Lung (tissue), 11 donors: ENCODE measurements at regions not wholly inside any gene's neighbourhood (a gene's known extent, or its start where the extent isn't known, plus 50 kb on each side); places are given as distances from the start of the nearest gene placed in this dataset.

Experiments
- ATAC-seq: fragments of 200-7000 bp; cut with Tn5 transposase; one replicate; pipeline ENCODE4 v1.9.1; 2020; ENCODE audit warnings: moderate number of reproducible peaks; ENCODE audit not compliant: insufficient read depth, low FRiP score
- DNase-seq, 3 donors: peaks; one replicate each; pipeline ENCODE4 v3.0.0-alpha.2; 2013 to 2017
- H3K27ac ChIP-seq, 2 donors: one replicate each; pipeline ENCODE4 v1.5.1; 2013; ENCODE audit warnings: mild to moderate bottlenecking in 2 of 2, moderate library complexity in 2 of 2, control low read depth in 1 of 2, inconsistent platforms in 1 of 2, low read depth in 1 of 2, low read length in 1 of 2
- H3K27me3 ChIP-seq, 3 donors: one replicate each; pipeline ENCODE4 v1.5.1; 2013; ENCODE audit warnings: low read length in 2 of 3; ENCODE audit not compliant: control insufficient read depth in 3 of 3, insufficient read depth in 3 of 3
- H3K36me3 ChIP-seq, 4 donors: one replicate each; pipeline ENCODE4 v1.5.1; 2013; ENCODE audit warnings: low read length in 4 of 4, mild to moderate bottlenecking in 1 of 4, moderate library complexity in 1 of 4; ENCODE audit not compliant: control insufficient read depth in 4 of 4, insufficient read depth in 4 of 4
- H3K4me1 ChIP-seq, 5 donors: one replicate each; pipeline ENCODE4 v1.5.1; 2013; ENCODE audit warnings: low read length in 5 of 5, mild to moderate bottlenecking in 2 of 5, moderate library complexity in 1 of 5; ENCODE audit not compliant: control insufficient read depth in 5 of 5, insufficient read depth in 5 of 5
- H3K4me3 ChIP-seq: one replicate; pipeline ENCODE4 v1.5.1; 2013; ENCODE audit warnings: mild to moderate bottlenecking, control low read depth, moderate library complexity
- H3K9ac ChIP-seq, 2 donors: one replicate each; pipeline ENCODE4 v1.5.1; 2013; ENCODE audit warnings: low read length in 2 of 2, control low read depth in 1 of 2; ENCODE audit not compliant: insufficient read depth in 1 of 2
- H3K9me3 ChIP-seq, 4 donors: one replicate each; pipeline ENCODE4 v1.5.1; 2013; ENCODE audit warnings: low read length in 3 of 4, mild to moderate bottlenecking in 1 of 4, moderate library complexity in 1 of 4; ENCODE audit not compliant: control insufficient read depth in 4 of 4, insufficient read depth in 3 of 4
- CTCF ChIP-seq: IDR thresholded peaks from 2 replicates; pipeline ENCODE4 v1.5.1; 2012; ENCODE audit warnings: mild to moderate bottlenecking; ENCODE audit errors: control extremely low read depth, extremely low read depth
- WGBS, 2 donors: extraction: QIAGEN DNeasy Blood & Tissue Kit; methylation state at CpG; one replicate each; pipeline ENCODE4 v1.1.7; 2013; 5-methylcytosine and 5-hydroxymethylcytosine counted together
- donor health status: control.
- donor health status: control.
- donor health status: Bipolar disorder and iron deficiency.
- donor health status: healthy.
- donor health status: DM: yes; HTN: yes; CAD: no.

GRCh38 chr3:78183906-78184599 is 1144.2 kb downstream of the ROBO2 start:
- peaks cover 0 to 12% (median 0%) of the 10 kb centered on the region in 5 donors for H3K4me1 ChIP-seq
- 79 to 87% methylated on average over 7 of the region's 7 CpGs for WGBS, 2 donors
- no peaks in the 10 kb centered on the region for H3K36me3 ChIP-seq
- no peak overlapping the region for H3K4me3 ChIP-seq
- TF ChIP-seq CTCF = no peak
- no peaks in the 10 kb centered on the region for H3K9me3 ChIP-seq
- no peak overlapping the region for H3K9ac ChIP-seq
- H3K27ac ChIP-seq = no peak overlapping the region
- DNase-seq (peak in 2 of 3 donors; percentile 60 to 65), ATAC-seq (no peak)
- no peaks in the 10 kb centered on the region for H3K27me3 ChIP-seq

GRCh38 chr3:78186404-78186803 is 1146.5 kb downstream of the ROBO2 start:
- H3K4me1 ChIP-seq = peaks cover 0 to 12% (median 0%) of the 10 kb centered on the region in 5 donors
- H3K9ac ChIP-seq = no peak overlapping the region
- H3K27ac ChIP-seq = no peak overlapping the region
- peaks cover 0 to 4% (median under 1%) of the 10 kb centered on the region in 4 donors for H3K9me3 ChIP-seq
- no peak for TF ChIP-seq CTCF
- ATAC-seq (no peak), DNase-seq (no peak)
- H3K36me3 ChIP-seq = no peaks in the 10 kb centered on the region
- no peaks in the 10 kb centered on the region for H3K27me3 ChIP-seq
- 86 to 88% methylated on average over 1 of the region's 1 CpG for WGBS, 2 donors
- no peak overlapping the region for H3K4me3 ChIP-seq

- no peak for ATAC-seq
- no peak overlapping the region for H3K27ac ChIP-seq
- no peak overlapping the region for H3K9ac ChIP-seq
- H3K27me3 ChIP-seq = no peaks in the 10 kb centered on the region
- H3K4me3 ChIP-seq = no peak overlapping the region
- no peak for TF ChIP-seq CTCF
- no peaks in the 10 kb centered on the region for H3K9me3 ChIP-seq
- 51 to 68% methylated on average over 2 of the region's 2 CpGs for WGBS, 2 donors
- no peaks in the 10 kb centered on the region for H3K36me3 ChIP-seq
- no peaks in the 10 kb centered on the region for H3K4me1 ChIP-seq
- DNase-seq = no peak
Observed at GRCh38 chr3:78201091-78201490, 1161.2 kb downstream of the ROBO2 start.

GRCh38 chr3:78204977-78205376 is 1165.1 kb downstream of the ROBO2 start:
- ATAC-seq (no peak), DNase-seq (peak; percentile 15 to 63 (median 56))
- Histone ChIP-seq H3K9ac (no peak overlapping the region), H3K36me3 (no peaks in the 10 kb centered on the region), H3K9me3 (no peaks in the 10 kb centered on the region), H3K27ac (no peak overlapping the region), H3K4me3 (no peak overlapping the region), H3K4me1 (no peaks in the 10 kb centered on the region), H3K27me3 (no peaks in the 10 kb centered on the region)
- WGBS, 2 donors = 48 to 62% methylated on average over 5 of the region's 5 CpGs
- TF ChIP-seq CTCF = no peak
